Astrocyte of the spinal cord (primary cell): ENCODE measurements at regions not wholly inside any gene's neighbourhood (a gene's known extent, or its start where the extent isn't known, plus 50 kb on each side); places are given as distances from the start of the nearest gene placed in this dataset.
"Not testable (repeated sequence)": the region's sequence is repeated elsewhere in the genome, so short reads cannot be mapped to it uniquely, and the experiment has no call there.

Experiments used
- DNase-seq: peaks from one replicate; pipeline ENCODE4 v3.0.0; 2011; ENCODE audit warnings: low read depth, low spot score
- H3K4me3 ChIP-seq: 2 replicates; pipeline ENCODE4 v1.5.1; 2011; ENCODE audit warnings: low read depth, mild to moderate bottlenecking, low read length, moderate library complexity
- in situ Hi-C: cut with HindIII; loops from 2 replicates; pipeline ENCODE4 v1.10.0; 2017; ENCODE audit warnings: low sequenced_read_pairs
- TF ChIP-seq, protein P1 (sequence below): IDR thresholded peaks from 2 replicates; pipeline ENCODE4 v1.5.1; 2012; ENCODE audit warnings: low read depth, mild to moderate bottlenecking, low read length, inconsistent platforms

DNA sequence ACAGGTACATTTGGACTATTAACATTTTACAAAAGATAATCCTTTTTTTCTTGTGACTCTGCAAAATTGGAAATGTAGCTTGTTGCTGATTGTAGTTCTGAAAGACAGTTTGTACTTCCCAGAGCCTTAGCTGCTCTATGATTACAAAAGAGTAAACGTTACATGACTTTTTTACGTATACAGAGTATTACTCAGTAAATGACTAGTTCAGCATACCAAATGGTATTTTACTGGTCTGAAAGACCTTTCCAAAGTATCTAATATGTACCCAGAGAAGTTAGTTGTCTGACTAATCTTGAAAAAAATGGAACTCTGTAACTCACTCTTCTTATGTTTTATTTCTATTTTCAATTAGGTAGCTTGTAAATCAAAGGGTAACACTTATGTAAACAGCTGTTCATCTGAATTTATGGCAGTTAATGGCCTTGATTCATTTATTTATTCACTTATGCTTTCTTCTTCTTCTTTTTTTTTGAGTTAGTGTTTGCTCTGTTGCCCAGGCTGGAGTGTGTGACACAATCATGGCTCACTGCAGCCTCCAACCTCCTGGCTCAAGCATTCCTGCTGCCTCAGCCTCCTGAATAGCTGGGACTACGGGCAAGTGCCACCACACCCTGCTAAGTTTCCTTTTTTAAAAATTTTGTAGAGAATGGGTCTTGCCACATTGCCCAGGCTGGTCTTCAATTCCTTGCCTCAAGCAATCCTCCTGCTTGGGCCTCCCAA lies 151.7 kb downstream of the C3orf38 start:
- in situ Hi-C loops = no loop called here
- H3K4me3 ChIP-seq = no peak overlapping the region
- TF ChIP-seq, protein P1, sequence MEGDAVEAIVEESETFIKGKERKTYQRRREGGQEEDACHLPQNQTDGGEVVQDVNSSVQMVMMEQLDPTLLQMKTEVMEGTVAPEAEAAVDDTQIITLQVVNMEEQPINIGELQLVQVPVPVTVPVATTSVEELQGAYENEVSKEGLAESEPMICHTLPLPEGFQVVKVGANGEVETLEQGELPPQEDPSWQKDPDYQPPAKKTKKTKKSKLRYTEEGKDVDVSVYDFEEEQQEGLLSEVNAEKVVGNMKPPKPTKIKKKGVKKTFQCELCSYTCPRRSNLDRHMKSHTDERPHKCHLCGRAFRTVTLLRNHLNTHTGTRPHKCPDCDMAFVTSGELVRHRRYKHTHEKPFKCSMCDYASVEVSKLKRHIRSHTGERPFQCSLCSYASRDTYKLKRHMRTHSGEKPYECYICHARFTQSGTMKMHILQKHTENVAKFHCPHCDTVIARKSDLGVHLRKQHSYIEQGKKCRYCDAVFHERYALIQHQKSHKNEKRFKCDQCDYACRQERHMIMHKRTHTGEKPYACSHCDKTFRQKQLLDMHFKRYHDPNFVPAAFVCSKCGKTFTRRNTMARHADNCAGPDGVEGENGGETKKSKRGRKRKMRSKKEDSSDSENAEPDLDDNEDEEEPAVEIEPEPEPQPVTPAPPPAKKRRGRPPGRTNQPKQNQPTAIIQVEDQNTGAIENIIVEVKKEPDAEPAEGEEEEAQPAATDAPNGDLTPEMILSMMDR = no peak
- DNase-seq = peak; percentile 35

DNA sequence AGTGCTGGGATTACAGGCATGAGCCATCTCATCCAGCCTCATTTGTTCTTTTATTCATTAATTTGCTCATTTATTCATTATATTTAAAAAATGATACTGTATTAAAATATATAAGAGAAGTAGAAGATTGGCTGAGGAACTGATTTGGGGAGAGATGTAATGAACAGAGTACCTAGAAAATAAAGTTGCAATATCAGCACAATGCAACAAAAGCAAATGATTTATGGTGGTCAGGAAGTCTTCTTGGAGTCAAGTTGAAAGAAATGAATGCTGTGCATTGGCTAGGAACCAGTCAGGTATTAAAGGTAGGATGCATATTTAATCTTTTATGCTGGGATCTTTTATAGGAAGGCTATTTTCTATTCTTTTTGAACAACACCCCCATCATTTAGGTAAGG lies 152.2 kb downstream of the C3orf38 start:
- DNase-seq = no peak
- TF ChIP-seq, protein P1 = no peak
- in situ Hi-C loops = no loop called here
- no peak overlapping the region for H3K4me3 ChIP-seq

DNA sequence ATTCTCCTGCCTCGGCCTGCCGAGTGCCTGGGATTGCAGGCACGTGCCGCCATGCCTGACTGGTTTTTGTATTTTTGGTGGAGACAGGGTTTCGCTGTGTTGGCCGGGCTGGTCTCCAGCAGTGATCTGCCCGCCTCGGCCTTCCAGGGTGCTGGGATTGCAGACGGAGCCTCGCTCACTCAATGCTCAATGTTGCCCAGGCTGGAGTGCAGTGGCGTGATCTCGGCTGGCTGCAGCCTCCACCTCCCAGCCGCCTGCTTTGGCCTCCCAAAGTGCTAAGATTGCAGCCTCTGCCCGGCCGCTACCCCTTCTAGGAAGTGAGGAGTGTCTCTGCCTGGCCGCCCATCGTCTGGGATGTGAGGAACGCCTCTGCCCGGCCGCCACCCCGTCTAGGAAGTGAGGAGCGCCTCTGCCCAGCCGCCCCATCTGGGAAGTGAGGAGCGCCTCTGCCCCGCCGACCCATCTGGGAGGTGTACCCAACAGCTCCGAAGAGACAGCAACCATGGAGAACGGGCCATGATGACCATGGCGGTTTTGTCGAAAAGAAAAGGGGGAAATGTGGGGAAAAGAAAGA lies 153.7 kb downstream of the C3orf38 start:
- in situ Hi-C loops, H3K4me3 ChIP-seq, DNase-seq: not testable (repeated sequence)

DNA sequence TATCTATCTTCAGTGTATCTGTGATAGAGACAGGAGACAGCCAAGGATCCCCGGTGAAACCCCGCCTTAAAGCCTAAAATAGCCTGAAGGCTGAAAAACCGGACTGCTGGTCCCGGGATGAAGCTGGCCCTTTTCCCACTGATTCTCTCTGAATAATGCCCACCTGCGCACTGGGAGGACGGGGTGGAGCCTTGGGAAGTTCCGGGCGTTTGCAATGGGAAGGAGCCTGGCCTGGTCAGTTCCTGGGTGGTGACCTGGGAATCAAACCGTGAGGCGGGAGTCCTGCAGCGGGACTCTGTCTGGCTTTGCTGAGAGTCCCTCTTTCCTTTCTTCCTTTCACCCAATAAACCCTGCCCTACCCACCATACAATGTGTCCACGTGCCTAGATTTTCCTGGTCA lies 157.9 kb downstream of the C3orf38 start:
- TF ChIP-seq, protein P1 = no peak
- H3K4me3 ChIP-seq = no peak overlapping the region
- no peak for DNase-seq
- in situ Hi-C loops = no loop called here

DNA sequence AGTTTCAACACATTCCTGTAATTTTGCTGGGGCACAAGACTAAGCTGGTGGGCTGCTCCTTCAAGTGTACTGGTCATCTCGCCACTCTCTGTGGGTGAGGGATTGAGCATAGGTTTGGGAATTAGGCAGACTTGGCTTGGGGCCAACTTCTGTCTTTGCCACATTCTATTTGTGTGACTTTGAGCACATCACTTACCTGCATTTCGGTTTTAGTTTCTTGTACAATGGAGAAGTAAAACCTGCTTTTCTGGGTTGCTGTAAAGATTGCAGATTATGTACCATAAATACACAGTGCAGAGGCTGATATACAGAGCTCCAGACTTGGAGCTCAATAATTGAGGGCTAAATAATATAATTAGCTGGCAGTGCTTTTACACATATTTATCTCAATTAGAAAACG lies 162.1 kb downstream of the C3orf38 start:
- in situ Hi-C loops = no loop called here
- DNase-seq = no peak

DNA sequence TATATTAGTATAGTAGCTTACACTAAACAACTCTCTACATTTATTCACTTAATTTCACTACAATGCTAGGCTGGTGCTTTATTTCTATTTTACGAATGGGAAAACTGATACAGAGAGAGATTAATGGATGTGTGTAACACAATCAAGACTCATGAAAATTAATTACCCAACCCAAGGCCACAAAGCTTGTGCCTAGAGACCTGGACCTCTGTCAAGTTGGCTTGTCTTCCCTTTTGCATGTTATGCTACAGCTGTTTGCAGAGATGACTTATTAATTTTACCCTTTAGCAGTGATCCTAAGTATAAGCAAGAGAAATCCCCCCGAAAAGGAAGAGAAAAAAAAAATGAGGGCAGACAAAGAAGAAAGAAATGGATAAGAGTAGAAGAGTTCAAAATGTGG lies 162.5 kb downstream of the C3orf38 start:
- in situ Hi-C loops = no loop called here
- no peak for DNase-seq
- TF ChIP-seq, protein P1 = no peak
- no peak overlapping the region for H3K4me3 ChIP-seq

More for the DNA sequence above, 162.1 kb downstream of the C3orf38 start:
- TF ChIP-seq, protein P1 = no peak
- H3K4me3 ChIP-seq = no peak overlapping the region

DNA sequence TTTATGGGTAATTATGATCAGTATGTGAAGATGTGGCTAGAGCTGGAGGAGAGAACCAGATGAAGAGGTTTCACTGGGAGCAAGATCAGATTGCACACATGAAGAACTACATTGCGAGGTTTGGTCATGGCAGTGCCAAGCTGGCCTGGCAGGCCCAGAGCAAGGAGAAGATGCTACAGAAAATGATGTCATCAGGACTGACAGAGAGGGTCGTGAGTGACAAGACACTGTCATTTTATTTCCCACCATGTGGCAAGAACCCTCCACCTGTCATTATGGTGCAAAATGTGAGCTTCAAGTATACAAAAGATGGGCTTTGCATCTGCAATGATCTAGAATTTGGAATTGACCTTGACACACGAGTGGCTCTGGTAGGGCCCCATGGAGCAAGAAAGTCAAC lies 168.3 kb downstream of the C3orf38 start:
- no peak overlapping the region for H3K4me3 ChIP-seq
- no peak for DNase-seq
- TF ChIP-seq, protein P1 = no peak
- in situ Hi-C loops = no loop called here
